Sigmoid colon (tissue), 4 donors: ENCODE measurements at regions not wholly inside any gene's neighbourhood (a gene's known extent, or its start where the extent isn't known, plus 50 kb on each side); places are given as distances from the start of the nearest gene placed in this dataset.

Experiments used
- EP300 ChIP-seq, 4 donors: sonication (generic); formaldehyde crosslinking; IDR thresholded peaks; one replicate each; pipeline ENCODE4 v1.6.1; 2017; ENCODE audit warnings: antibody characterized with exemption in 4 of 4
- POLR2A ChIP-seq, 2 donors: fragments of 450-650 bp; IDR thresholded peaks; one replicate each; pipeline ENCODE4 v1.6.1; 2016; ENCODE audit warnings: antibody characterized with exemption in 2 of 2, mild to moderate bottlenecking in 2 of 2, moderate library complexity in 2 of 2
- TF ChIP-seq, protein P1 (sequence below), 4 experiments: fragments of 450-650 bp in 3 of 4; fragments of 200-600 bp in 1 of 4; IDR thresholded peaks; one replicate each; pipeline ENCODE4 v1.5.1; 2016 to 2019; ENCODE audit warnings: antibody characterized with exemption in 4 of 4, mild to moderate bottlenecking in 3 of 4, moderate library complexity in 2 of 4

DNA sequence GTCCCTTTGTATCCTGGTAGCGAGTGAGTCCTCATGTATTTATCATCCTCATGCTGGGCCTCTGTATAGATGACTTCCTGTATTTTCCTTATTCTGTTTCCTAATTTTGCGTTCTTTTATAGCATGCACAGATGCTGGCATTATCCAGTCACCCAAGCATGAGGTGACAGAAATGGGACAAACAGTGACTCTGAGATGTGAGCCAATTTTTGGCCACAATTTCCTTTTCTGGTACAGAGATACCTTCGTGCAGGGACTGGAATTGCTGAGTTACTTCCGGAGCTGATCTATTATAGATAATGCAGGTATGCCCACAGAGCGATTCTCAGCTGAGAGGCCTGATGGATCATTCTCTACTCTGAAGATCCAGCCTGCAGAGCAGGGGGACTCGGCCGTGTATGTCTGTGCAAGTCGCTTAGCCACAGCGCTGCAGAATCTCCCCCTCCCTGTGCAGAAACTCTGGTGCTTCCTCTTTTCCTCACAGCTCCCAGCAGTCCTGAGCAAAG lies 183.1 kb upstream of the PRSS58 start:
- TF ChIP-seq, protein P1, sequence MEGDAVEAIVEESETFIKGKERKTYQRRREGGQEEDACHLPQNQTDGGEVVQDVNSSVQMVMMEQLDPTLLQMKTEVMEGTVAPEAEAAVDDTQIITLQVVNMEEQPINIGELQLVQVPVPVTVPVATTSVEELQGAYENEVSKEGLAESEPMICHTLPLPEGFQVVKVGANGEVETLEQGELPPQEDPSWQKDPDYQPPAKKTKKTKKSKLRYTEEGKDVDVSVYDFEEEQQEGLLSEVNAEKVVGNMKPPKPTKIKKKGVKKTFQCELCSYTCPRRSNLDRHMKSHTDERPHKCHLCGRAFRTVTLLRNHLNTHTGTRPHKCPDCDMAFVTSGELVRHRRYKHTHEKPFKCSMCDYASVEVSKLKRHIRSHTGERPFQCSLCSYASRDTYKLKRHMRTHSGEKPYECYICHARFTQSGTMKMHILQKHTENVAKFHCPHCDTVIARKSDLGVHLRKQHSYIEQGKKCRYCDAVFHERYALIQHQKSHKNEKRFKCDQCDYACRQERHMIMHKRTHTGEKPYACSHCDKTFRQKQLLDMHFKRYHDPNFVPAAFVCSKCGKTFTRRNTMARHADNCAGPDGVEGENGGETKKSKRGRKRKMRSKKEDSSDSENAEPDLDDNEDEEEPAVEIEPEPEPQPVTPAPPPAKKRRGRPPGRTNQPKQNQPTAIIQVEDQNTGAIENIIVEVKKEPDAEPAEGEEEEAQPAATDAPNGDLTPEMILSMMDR (IDR thresholded peaks at IDR 0.05), result no peak
- TF ChIP-seq EP300 (IDR thresholded peaks at IDR 0.05) (no peak), POLR2A (IDR thresholded peaks at IDR 0.05) (no peak)
